ENCODE measurements at regions not wholly inside any gene's neighbourhood (a gene's known extent, or its start where the extent isn't known, plus 50 kb on each side); places are given as distances from the start of the nearest gene placed in this dataset.
"Not testable (repeated sequence)": the region's sequence is repeated elsewhere in the genome, so short reads cannot be mapped to it uniquely, and the experiment has no call there.

- no peaks in the 10 kb centered on the region for H3K36me3 ChIP-seq
- H3K4me3 ChIP-seq = no peak overlapping the region
- no peak for DNase-seq
- no peaks in the 10 kb centered on the region for H3K27me3 ChIP-seq
- peaks cover 9% of the 10 kb centered on the region for H3K4me1 ChIP-seq
- no peaks in the 10 kb centered on the region for H3K9me3 ChIP-seq (replicated peaks)
- no peak overlapping the region for H3K27ac ChIP-seq
Observed at GRCh38 chr6:50998905-50999304, 180.2 kb downstream of the TFAP2B start.

DNA sequence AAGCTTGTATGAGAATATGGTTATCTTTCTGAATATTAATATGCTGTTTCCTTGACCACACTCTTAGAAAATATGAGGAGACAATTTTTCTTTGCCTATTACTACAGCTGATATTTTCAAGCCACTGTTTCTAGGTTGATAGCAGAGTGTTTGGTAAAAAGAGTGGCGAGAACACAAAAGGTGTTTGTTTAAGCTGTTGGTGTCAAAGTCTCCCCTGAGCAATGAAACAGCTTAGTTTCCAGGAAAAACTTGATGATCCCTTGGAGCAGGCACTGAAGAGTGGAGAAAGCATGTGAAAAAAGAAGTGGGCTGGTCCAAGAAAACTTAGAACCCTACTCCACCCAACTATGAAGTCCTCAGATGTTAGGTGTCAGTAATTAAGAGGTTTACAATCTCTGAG, 182.7 kb downstream of the TFAP2B start:
- Histone ChIP-seq H3K4me1 (no peaks in the 10 kb centered on the region), H3K4me3 (no peak overlapping the region), H3K27me3 (no peaks in the 10 kb centered on the region), H3K27ac (no peak overlapping the region), H3K36me3 (no peaks in the 10 kb centered on the region), H3K9me3 (replicated peaks) (no peaks in the 10 kb centered on the region)
- DNase-seq = no peak

GRCh38 chr6:51004380-51004779, 185.7 kb downstream of the TFAP2B start:
- no peaks in the 10 kb centered on the region for H3K4me1 ChIP-seq
- H3K27me3 ChIP-seq = no peaks in the 10 kb centered on the region
- H3K4me3 ChIP-seq = no peak overlapping the region
- H3K9me3 ChIP-seq (replicated peaks) = no peaks in the 10 kb centered on the region
- no peaks in the 10 kb centered on the region for H3K36me3 ChIP-seq
- DNase-seq = no peak
- H3K27ac ChIP-seq = no peak overlapping the region

DNA sequence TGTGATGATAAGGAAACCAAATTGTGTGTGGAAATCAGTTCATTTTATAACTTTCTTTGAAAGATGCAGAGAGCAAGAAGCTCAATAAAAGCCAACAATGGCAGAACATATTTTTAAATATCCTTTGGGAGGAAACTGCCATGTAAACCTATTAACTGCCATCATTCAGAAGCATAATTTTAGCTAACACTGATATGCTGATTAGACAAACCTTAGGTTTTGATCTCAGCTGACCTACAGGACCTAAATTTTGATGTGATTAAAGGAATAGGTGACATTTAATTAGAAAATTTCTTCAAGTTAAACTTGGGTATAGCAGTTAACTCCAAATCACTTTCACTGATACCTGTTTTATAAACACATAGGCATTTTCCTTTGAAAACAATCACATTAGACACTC, 187.1 kb downstream of the TFAP2B start:
- DNase-seq = no peak

DNA sequence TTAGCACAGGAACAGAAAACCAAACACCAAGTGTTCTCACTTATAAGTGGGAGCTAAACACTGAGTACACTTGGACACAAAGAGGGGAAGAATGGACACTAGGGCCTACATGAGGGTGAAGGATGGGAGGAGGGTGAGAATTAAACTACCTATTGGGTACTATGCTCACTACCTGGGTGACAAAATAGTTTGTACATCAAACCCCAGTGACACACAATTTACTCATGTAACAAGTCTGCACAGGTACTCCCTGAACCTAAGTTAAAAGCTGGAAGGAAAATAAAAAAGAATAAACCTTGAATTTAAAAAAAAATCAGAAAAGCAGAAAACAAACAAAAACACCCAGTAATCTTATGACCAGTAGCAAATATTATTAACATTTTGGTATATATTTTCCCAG, 188.6 kb downstream of the TFAP2B start:
- H3K36me3 ChIP-seq = no peaks in the 10 kb centered on the region
- no peaks in the 10 kb centered on the region for H3K27me3 ChIP-seq
- H3K4me3 ChIP-seq = no peak overlapping the region
- no peaks in the 10 kb centered on the region for H3K9me3 ChIP-seq (replicated peaks)
- no peak overlapping the region for H3K27ac ChIP-seq
- no peak for DNase-seq
- no peaks in the 10 kb centered on the region for H3K4me1 ChIP-seq

More for the DNA sequence above, 187.1 kb downstream of the TFAP2B start:
- Histone ChIP-seq H3K4me3 (no peak overlapping the region), H3K9me3 (replicated peaks) (no peaks in the 10 kb centered on the region), H3K4me1 (no peaks in the 10 kb centered on the region), H3K36me3 (no peaks in the 10 kb centered on the region), H3K27ac (no peak overlapping the region), H3K27me3 (no peaks in the 10 kb centered on the region)

DNA sequence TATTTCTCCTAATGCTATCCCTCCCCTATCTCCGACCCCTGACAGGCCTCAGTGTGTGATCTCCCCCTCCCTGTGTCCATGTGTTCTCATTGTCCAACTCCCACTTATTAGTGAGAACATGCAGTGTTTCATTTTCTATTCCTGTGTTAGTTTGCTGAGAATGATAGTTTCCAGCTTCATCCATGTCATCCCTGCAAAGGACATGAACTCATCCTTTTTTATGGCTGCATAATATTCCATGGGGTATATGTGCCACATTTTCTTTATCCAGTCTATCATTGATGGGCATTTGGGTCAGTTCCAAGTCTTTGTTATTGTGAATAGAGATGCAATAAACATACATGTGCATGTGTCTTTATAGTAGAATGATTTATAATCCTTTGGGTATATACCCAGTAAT, 190.0 kb downstream of the TFAP2B start:
- not testable (repeated sequence) for DNase-seq; H3K4me1 ChIP-seq; H3K9me3 ChIP-seq (replicated peaks); H3K27me3 ChIP-seq; H3K4me3 ChIP-seq; H3K27ac ChIP-seq; H3K36me3 ChIP-seq

DNA sequence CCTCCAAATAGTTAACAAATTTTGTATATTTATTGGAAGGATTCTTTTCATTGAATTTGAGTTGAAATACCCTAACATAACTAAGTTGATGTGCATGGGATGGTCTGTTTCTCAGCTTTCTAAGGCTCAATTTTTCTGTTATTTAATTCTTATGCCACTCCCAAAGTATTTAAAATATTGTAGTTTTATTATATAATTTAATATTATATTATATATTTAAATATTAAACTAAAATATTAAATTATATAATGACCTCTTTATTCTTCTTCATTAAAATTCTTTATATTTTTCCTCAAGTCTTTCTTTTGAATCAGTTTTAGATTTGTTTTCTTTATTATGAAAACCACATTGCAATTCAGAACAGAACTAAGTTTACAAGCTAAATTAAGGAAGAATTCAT, 194.7 kb downstream of the TFAP2B start:
- Histone ChIP-seq H3K4me1 (no peaks in the 10 kb centered on the region), H3K27me3 (no peaks in the 10 kb centered on the region), H3K4me3 (no peak overlapping the region), H3K36me3 (no peaks in the 10 kb centered on the region), H3K27ac (no peak overlapping the region), H3K9me3 (replicated peaks) (no peaks in the 10 kb centered on the region)
- DNase-seq = no peak

- H3K27me3 ChIP-seq = no peaks in the 10 kb centered on the region
- no peak overlapping the region for H3K27ac ChIP-seq
- DNase-seq = no peak
- no peaks in the 10 kb centered on the region for H3K4me1 ChIP-seq
- H3K9me3 ChIP-seq (replicated peaks) = no peaks in the 10 kb centered on the region
- no peaks in the 10 kb centered on the region for H3K36me3 ChIP-seq
- no peak overlapping the region for H3K4me3 ChIP-seq
Observed at GRCh38 chr6:51015394-51015793, 196.7 kb downstream of the TFAP2B start.

DNA sequence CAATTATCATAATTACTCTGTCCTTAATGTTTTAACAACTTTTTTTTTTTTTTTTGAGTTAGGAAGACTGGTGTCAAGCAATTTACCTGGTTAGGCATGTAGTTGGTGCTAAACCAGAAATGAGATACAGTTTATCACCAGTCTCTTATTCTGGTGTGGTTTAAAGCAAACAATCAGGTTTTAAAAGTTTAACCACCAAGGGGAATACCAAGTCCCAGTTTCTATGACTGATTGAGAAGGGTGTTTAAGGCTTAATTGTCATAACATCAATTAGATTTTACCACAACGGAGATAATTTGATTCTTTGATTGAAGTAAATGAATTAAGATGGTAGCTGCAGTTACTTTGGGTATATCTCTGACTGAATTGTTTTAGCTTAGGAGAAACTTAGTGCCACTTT, 197.8 kb downstream of the TFAP2B start:
- H3K27ac ChIP-seq = no peak overlapping the region

GRCh38 chr6:51019806-51020205, 201.1 kb downstream of the TFAP2B start:
- Histone ChIP-seq H3K27me3 (no peaks in the 10 kb centered on the region), H3K27ac (no peak overlapping the region), H3K4me3 (no peak overlapping the region), H3K36me3 (no peaks in the 10 kb centered on the region), H3K4me1 (no peaks in the 10 kb centered on the region), H3K9me3 (replicated peaks) (no peaks in the 10 kb centered on the region)
- DNase-seq = peak in 1 of 2 experiments; percentile 39

More for the DNA sequence above, 197.8 kb downstream of the TFAP2B start:
- H3K27me3 ChIP-seq = no peaks in the 10 kb centered on the region
- no peaks in the 10 kb centered on the region for H3K4me1 ChIP-seq
- no peak for DNase-seq
- no peaks in the 10 kb centered on the region for H3K36me3 ChIP-seq
- H3K9me3 ChIP-seq (replicated peaks) = no peaks in the 10 kb centered on the region
- no peak overlapping the region for H3K4me3 ChIP-seq

DNA sequence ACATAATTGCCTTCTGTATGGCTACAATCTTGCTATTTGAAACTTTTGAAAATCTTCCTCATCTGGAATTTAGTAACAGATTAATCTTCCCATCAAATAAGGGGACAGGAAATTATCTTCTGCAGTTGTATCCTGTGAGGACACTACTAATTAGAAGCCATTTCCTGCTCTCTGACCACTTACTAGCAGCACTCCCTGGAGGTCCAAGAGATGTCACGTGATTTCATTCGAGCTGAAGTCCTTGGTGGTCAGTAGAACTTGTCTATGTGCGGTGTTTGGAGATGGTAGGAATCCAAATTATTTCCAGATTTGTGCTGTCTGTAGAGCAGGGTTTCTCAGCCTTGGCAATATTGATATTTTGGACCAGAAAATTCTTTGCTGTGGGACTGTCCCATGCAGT, 202.5 kb downstream of the TFAP2B start:
- H3K36me3 ChIP-seq = no peaks in the 10 kb centered on the region
- H3K9me3 ChIP-seq (replicated peaks) = no peaks in the 10 kb centered on the region
- no peak overlapping the region for H3K27ac ChIP-seq
- H3K4me1 ChIP-seq = no peaks in the 10 kb centered on the region
- H3K27me3 ChIP-seq = no peaks in the 10 kb centered on the region
- no peak for DNase-seq
- H3K4me3 ChIP-seq = no peak overlapping the region

DNA sequence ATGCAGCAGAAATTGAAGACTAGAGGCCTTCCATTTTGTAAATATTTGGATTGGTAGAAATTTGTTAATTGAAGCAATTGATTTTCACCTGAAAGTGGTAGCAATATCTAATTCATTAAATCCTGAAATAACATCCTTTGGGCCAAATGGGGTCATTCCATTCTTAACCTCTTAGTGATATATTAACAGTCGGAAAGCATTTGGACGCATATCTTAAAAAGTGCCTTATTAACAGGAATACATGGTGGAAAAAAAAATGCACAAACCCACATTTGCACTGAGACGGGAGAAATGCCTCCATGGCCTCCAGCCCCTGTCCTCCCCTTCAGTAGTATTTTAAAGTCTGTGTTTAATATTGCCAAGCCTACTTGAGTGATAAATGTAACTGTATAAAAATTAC, 205.5 kb downstream of the TFAP2B start:
- DNase-seq = no peak

GRCh38 chr6:51025082-51025777, 206.6 kb downstream of the TFAP2B start:
- no peak for DNase-seq
- Histone ChIP-seq H3K27me3 (no peaks in the 10 kb centered on the region), H3K9me3 (replicated peaks) (no peaks in the 10 kb centered on the region), H3K27ac (no peak overlapping the region), H3K4me1 (no peaks in the 10 kb centered on the region), H3K36me3 (no peaks in the 10 kb centered on the region), H3K4me3 (no peak overlapping the region)

More for the DNA sequence above, 205.5 kb downstream of the TFAP2B start:
- no peaks in the 10 kb centered on the region for H3K4me1 ChIP-seq
- no peaks in the 10 kb centered on the region for H3K9me3 ChIP-seq (replicated peaks)
- no peak overlapping the region for H3K27ac ChIP-seq
- no peak overlapping the region for H3K4me3 ChIP-seq
- H3K27me3 ChIP-seq = no peaks in the 10 kb centered on the region
- no peaks in the 10 kb centered on the region for H3K36me3 ChIP-seq

- Histone ChIP-seq H3K4me3 (no peak overlapping the region), H3K27me3 (no peaks in the 10 kb centered on the region), H3K36me3 (no peaks in the 10 kb centered on the region), H3K27ac (no peak overlapping the region), H3K9me3 (replicated peaks) (no peaks in the 10 kb centered on the region), H3K4me1 (no peaks in the 10 kb centered on the region)
- no peak for DNase-seq
Observed at GRCh38 chr6:51027283-51028065, 208.8 kb downstream of the TFAP2B start.

GRCh38 chr6:51028276-51028675, 209.6 kb downstream of the TFAP2B start:
- no peaks in the 10 kb centered on the region for H3K36me3 ChIP-seq
- H3K9me3 ChIP-seq (replicated peaks) = no peaks in the 10 kb centered on the region
- no peaks in the 10 kb centered on the region for H3K4me1 ChIP-seq
- no peaks in the 10 kb centered on the region for H3K27me3 ChIP-seq
- no peak for DNase-seq
- H3K4me3 ChIP-seq = no peak overlapping the region
- no peak overlapping the region for H3K27ac ChIP-seq

GRCh38 chr6:51029561-51029960, 210.9 kb downstream of the TFAP2B start:
- no peak overlapping the region for H3K4me3 ChIP-seq
- H3K9me3 ChIP-seq (replicated peaks) = no peaks in the 10 kb centered on the region
- no peaks in the 10 kb centered on the region for H3K36me3 ChIP-seq
- H3K27ac ChIP-seq = no peak overlapping the region
- DNase-seq = no peak
- no peaks in the 10 kb centered on the region for H3K27me3 ChIP-seq
- H3K4me1 ChIP-seq = no peaks in the 10 kb centered on the region
